OCI-LY3 (cell line): ENCODE measurements at regions not wholly inside any gene's neighbourhood (a gene's known extent, or its start where the extent isn't known, plus 50 kb on each side); places are given as distances from the start of the nearest gene placed in this dataset.

Experiments used
- CTCF ChIP-seq: fragments of 200-600, 300-600 bp; sonication (generic); IDR thresholded peaks from 2 replicates; pipeline ENCODE4 v1.5.1; 2014; ENCODE audit warnings: antibody characterized with exemption, low read length, low read depth
- EZH2phosphoT487 ChIP-seq: fragments of 200-600 bp; shearing (Covaris generic); IDR thresholded peaks from 2 replicates; pipeline ENCODE4 v1.6.1; 2018; ENCODE audit warnings: antibody characterized with exemption, mixed run types, low read depth

- TF ChIP-seq CTCF (peak; percentile 67), EZH2phosphoT487 (no peak)
These were observed 480.5 kb upstream of the PROK2 start for GRCh38 chr3:72265256-72266015.
